Activated T-helper 2 cell treated with anti-CD3 and anti-CD28 coated beads, Interferon-gamma antibody, Interleukin-2, Interleukin-4, amounts not matched to agents 10 μg/mL and 5 μg/mL and 100 μg/mL, durations not matched to agents 14 hours and 24 hours and 36 hours (primary cell): ENCODE measurements at regions not wholly inside any gene's neighbourhood (a gene's known extent, or its start where the extent isn't known, plus 50 kb on each side); places are given as distances from the start of the nearest gene placed in this dataset.

ENCODE experiments used
- DNase-seq: peaks from one replicate; pipeline ENCODE4 v3.0.0; 2021; ENCODE audit warnings: low spot score
- H3K27ac Mint-ChIP-seq: one replicate; pipeline ENCODE4 v1.8.0; 2021; ENCODE audit warnings: mixed read lengths
- H3K27me3 Mint-ChIP-seq: one replicate; pipeline ENCODE4 v1.8.0; 2021; ENCODE audit warnings: low read depth, mixed read lengths
- H3K36me3 Mint-ChIP-seq: one replicate; pipeline ENCODE4 v1.8.0; 2021; ENCODE audit warnings: low read depth, mixed read lengths
- H3K4me1 Mint-ChIP-seq: one replicate; pipeline ENCODE4 v1.8.0; 2021; ENCODE audit warnings: low read depth, mixed read lengths
- H3K4me3 Mint-ChIP-seq: one replicate; pipeline ENCODE4 v1.8.0; 2021; ENCODE audit warnings: low read depth, mild to moderate bottlenecking, moderate library complexity, mixed read lengths
- H3K9me3 Mint-ChIP-seq: one replicate; pipeline ENCODE4 v1.8.0; 2021; ENCODE audit warnings: mixed read lengths
- intact Hi-C: fragments of 100-400 bp; cut with micrococcal nuclease; formaldehyde crosslinking; loops from one replicate; pipeline ENCODE4 v1.15.1; 2023

GRCh38 chr6:44571510-44571909 is 184.0 kb downstream of the CDC5L start:
- Mint-ChIP-seq H3K27ac (no peak overlapping the region), H3K9me3 (no peaks in the 10 kb centered on the region), H3K27me3 (peaks cover 25% of the 10 kb centered on the region), H3K4me3 (no peak overlapping the region), H3K36me3 (no peaks in the 10 kb centered on the region), H3K4me1 (no peaks in the 10 kb centered on the region)
- no peak for DNase-seq
- intact Hi-C loops, result no loop called here

- intact Hi-C loops, result no loop called here
- H3K4me3 Mint-ChIP-seq, result no peak overlapping the region
- H3K27ac Mint-ChIP-seq, result no peak overlapping the region
- no peak for DNase-seq
- H3K36me3 Mint-ChIP-seq, result no peaks in the 10 kb centered on the region
- no peaks in the 10 kb centered on the region for H3K4me1 Mint-ChIP-seq
- no peaks in the 10 kb centered on the region for H3K9me3 Mint-ChIP-seq
- peaks cover 25% of the 10 kb centered on the region for H3K27me3 Mint-ChIP-seq
These were observed 184.8 kb downstream of the CDC5L start for GRCh38 chr6:44572346-44572745.

DNA sequence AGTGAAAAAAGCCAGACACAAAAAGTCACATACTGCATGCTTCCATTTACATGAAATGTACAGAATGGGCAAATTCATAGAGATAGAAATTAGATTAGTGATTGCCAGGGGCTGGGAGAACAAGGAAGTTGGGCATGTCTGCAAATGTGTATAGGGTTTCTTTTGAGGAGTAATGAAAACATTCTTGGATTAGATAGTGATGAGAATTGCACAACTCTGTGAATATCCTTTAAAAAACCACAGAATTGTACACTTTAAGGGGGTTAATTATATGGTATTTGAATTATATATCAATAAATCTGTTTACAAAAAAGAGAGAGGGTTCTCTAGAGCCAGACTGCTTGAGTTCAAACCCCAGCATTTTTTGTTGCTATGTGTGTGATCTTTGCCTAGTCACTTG is 188.1 kb downstream of the CDC5L start:
- Mint-ChIP-seq H3K4me3 (no peak overlapping the region), H3K27ac (no peak overlapping the region), H3K4me1 (no peaks in the 10 kb centered on the region), H3K9me3 (no peaks in the 10 kb centered on the region), H3K36me3 (no peaks in the 10 kb centered on the region), H3K27me3 (peaks cover 36% of the 10 kb centered on the region)
- intact Hi-C loops, result no loop called here
- no peak for DNase-seq

DNA sequence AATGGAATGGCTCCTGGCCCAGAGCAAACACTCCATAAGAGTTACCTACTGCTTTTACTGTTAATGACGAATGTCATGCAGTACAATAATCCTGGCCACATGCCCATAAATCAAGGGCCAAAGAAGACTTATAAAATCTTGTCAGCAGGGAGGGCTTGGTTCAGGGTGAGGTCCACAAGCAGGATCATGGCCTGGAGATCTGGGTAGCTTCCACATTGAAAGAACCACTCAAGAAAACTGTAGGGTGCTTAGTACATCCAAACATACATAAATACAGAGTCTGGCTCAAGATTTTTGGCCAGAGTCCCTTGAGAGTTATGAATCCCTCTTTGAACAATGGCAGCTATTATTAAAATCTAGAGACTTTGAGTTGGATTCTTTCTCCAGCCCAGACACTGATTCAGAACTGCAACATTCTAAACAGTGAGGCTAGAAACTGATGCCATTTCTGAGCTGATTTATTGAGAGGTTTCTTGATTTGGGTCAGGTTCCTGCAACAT is 188.7 kb downstream of the CDC5L start:
- intact Hi-C loops, result no loop called here
- no peaks in the 10 kb centered on the region for H3K9me3 Mint-ChIP-seq
- H3K4me3 Mint-ChIP-seq, result no peak overlapping the region
- peaks cover 30% of the 10 kb centered on the region for H3K27me3 Mint-ChIP-seq
- no peaks in the 10 kb centered on the region for H3K4me1 Mint-ChIP-seq
- no peaks in the 10 kb centered on the region for H3K36me3 Mint-ChIP-seq
- DNase-seq, result no peak
- no peak overlapping the region for H3K27ac Mint-ChIP-seq

- H3K27ac Mint-ChIP-seq, result no peak overlapping the region
- no peak for DNase-seq
- H3K4me1 Mint-ChIP-seq, result no peaks in the 10 kb centered on the region
- H3K36me3 Mint-ChIP-seq, result no peaks in the 10 kb centered on the region
- intact Hi-C loops, result no loop called here
- H3K4me3 Mint-ChIP-seq, result no peak overlapping the region
- peaks cover 19% of the 10 kb centered on the region for H3K27me3 Mint-ChIP-seq
- peaks cover 11% of the 10 kb centered on the region for H3K9me3 Mint-ChIP-seq
These were observed 193.4 kb downstream of the CDC5L start for GRCh38 chr6:44580901-44581300.

DNA sequence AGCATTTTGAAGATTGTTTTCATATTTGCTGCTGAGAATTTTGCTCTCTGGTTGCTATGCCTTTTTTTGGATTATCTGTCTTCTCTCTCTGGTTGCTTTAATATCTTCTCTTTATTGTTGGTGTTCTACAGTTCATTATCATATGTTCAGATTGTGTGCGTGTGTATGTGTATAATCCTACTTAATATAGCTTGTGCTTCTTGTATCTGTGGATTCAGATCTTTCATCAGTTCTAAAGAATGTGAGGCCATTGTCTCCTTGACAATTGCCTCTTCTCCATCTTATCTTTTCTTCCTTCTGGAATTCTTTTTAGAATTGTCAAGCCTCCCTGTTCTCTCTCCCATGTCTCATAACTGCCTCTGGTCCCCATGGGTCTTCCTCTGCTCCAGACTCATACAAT is 195.4 kb downstream of the CDC5L start:
- H3K36me3 Mint-ChIP-seq, result no peaks in the 10 kb centered on the region
- no peaks in the 10 kb centered on the region for H3K4me1 Mint-ChIP-seq
- H3K27ac Mint-ChIP-seq, result no peak overlapping the region
- H3K4me3 Mint-ChIP-seq, result no peak overlapping the region
- H3K9me3 Mint-ChIP-seq, result peaks cover 11% of the 10 kb centered on the region
- intact Hi-C loops, result no loop called here
- H3K27me3 Mint-ChIP-seq, result peaks cover 19% of the 10 kb centered on the region
- no peak for DNase-seq

GRCh38 chr6:44590471-44590870 is 203.0 kb downstream of the CDC5L start:
- Mint-ChIP-seq H3K27me3 (peaks cover 19% of the 10 kb centered on the region), H3K36me3 (no peaks in the 10 kb centered on the region), H3K9me3 (no peaks in the 10 kb centered on the region), H3K27ac (no peak overlapping the region), H3K4me1 (peaks cover 6% of the 10 kb centered on the region), H3K4me3 (no peak overlapping the region)
- DNase-seq, result no peak
- intact Hi-C loops, result loop anchor here (5.0 to 10.0 kb wide), 2 partner anchors 116 to 1332 kb away; no protein-coding TSS in a partner anchor

DNA sequence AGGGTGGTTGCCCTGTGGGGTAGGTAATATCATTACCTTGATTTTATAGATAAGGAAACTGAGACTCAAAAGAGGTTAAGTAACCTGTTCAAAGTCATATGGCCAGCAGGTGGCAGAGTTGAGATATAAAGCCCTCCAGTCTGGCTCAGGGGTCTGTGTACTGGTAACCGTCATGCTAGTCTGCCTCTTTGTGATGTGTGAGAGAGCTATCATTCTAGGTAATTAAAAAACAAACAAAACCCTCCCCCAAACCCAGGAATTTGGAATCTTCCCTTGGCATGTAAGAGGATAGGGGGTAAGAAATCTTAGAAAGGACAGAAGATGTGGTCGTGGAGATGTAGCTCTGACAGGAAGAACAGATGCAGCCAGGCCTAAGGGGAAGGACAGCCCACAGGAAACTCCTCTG is 206.0 kb downstream of the CDC5L start:
- peaks cover 16% of the 10 kb centered on the region for H3K27me3 Mint-ChIP-seq
- no peak overlapping the region for H3K27ac Mint-ChIP-seq
- H3K36me3 Mint-ChIP-seq, result no peaks in the 10 kb centered on the region
- peak; percentile 49 for DNase-seq
- intact Hi-C loops, result loop anchor here (5.0 to 10.0 kb wide), 2 partner anchors 119 to 1329 kb away; no protein-coding TSS in a partner anchor
- peaks cover 6% of the 10 kb centered on the region for H3K4me1 Mint-ChIP-seq
- no peak overlapping the region for H3K4me3 Mint-ChIP-seq
- H3K9me3 Mint-ChIP-seq, result no peaks in the 10 kb centered on the region

DNA sequence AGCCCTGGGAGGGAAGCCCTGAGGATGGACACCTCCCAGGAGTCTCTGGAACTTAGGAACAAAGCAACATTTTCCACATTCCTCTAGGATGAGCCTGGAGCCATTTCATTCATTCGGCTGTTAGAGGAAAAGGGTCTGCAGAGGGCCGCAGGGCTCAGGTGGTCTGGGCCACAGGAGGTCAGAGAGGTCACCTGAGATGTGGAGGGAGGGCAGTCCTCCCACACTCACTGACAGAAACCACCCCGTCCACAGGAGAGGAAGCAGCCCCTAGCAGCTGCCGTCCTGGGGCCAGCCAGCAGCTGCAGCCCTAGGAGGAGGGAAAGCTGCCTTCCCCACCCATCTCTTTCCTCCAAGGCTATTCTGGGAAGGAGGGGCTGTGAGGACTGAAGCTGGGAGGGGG is 207.0 kb downstream of the CDC5L start:
- H3K4me1 Mint-ChIP-seq, result peaks cover 6% of the 10 kb centered on the region
- H3K27ac Mint-ChIP-seq, result no peak overlapping the region
- H3K27me3 Mint-ChIP-seq, result peaks cover 14% of the 10 kb centered on the region
- intact Hi-C loops, result loop anchor here (5.0 to 10.0 kb wide), 2 partner anchors 120 to 1328 kb away; no protein-coding TSS in a partner anchor
- no peak for DNase-seq
- H3K4me3 Mint-ChIP-seq, result no peak overlapping the region
- H3K36me3 Mint-ChIP-seq, result no peaks in the 10 kb centered on the region
- no peaks in the 10 kb centered on the region for H3K9me3 Mint-ChIP-seq

DNA sequence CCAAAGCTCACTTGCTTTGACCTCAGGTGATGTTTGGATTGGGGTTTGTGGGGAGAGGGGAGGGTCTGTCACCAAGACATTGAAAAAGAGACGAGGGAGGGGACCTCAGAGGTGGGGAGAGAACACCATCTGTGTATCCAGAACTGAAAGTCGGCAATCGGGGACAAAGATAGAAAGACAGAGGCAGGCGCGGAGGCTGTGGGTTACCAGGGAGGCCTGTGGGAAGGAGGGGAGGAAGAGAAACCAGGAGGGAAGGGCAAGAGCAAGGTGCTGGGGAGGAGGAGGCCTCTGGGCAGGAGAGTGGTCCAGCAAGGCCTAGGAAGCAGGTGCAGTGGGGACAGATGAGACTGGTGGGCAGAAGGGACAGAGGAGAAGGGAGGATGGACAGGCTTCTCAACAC is 211.2 kb downstream of the CDC5L start:
- Mint-ChIP-seq H3K27me3 (peaks cover 14% of the 10 kb centered on the region), H3K4me1 (peaks cover 4% of the 10 kb centered on the region), H3K36me3 (no peaks in the 10 kb centered on the region), H3K27ac (no peak overlapping the region), H3K4me3 (no peak overlapping the region), H3K9me3 (no peaks in the 10 kb centered on the region)
- intact Hi-C loops, result loop anchor here (10.0 kb wide), 1 partner anchor 124 kb away; no protein-coding TSS in a partner anchor
- no peak for DNase-seq

GRCh38 chr6:44599672-44600071 is 212.2 kb downstream of the CDC5L start:
- peaks cover 1% of the 10 kb centered on the region for H3K4me1 Mint-ChIP-seq
- H3K4me3 Mint-ChIP-seq, result no peak overlapping the region
- DNase-seq, result no peak
- no peak overlapping the region for H3K27ac Mint-ChIP-seq
- no peaks in the 10 kb centered on the region for H3K9me3 Mint-ChIP-seq
- no peaks in the 10 kb centered on the region for H3K36me3 Mint-ChIP-seq
- peaks cover 14% of the 10 kb centered on the region for H3K27me3 Mint-ChIP-seq
- intact Hi-C loops, result loop anchor here (10.0 kb wide), 1 partner anchor 125 kb away; no protein-coding TSS in a partner anchor

GRCh38 chr6:44603044-44603686 is 215.7 kb downstream of the CDC5L start:
- Mint-ChIP-seq H3K4me3 (no peak overlapping the region), H3K27me3 (peaks cover 7% of the 10 kb centered on the region), H3K36me3 (no peaks in the 10 kb centered on the region), H3K27ac (no peak overlapping the region), H3K4me1 (peaks cover 1% of the 10 kb centered on the region), H3K9me3 (no peaks in the 10 kb centered on the region)
- intact Hi-C loops, result no loop called here
- no peak for DNase-seq

DNA sequence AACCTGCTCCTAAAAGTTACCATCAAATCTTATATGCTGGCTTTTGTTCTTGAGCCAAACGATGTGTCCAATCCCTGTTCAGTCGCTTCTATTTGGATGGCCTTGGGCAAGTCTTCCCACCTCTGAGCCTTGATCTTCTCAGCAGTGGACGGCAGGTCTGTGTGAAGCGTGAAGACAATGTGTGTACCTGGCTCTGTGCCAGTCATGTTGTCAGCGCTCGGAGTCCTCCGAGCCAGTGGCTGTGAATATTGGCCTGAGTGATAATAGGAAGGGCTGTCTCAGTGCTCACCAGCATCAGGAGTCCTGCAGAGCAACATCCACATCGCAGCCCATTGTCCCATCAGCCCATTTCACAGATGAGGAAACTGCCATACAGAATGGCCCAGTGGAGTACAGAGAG is 219.0 kb downstream of the CDC5L start:
- no peak overlapping the region for H3K4me3 Mint-ChIP-seq
- no peaks in the 10 kb centered on the region for H3K9me3 Mint-ChIP-seq
- peaks cover 2% of the 10 kb centered on the region for H3K27me3 Mint-ChIP-seq
- DNase-seq, result no peak
- no peak overlapping the region for H3K27ac Mint-ChIP-seq
- no peaks in the 10 kb centered on the region for H3K36me3 Mint-ChIP-seq
- intact Hi-C loops, result no loop called here
- no peaks in the 10 kb centered on the region for H3K4me1 Mint-ChIP-seq
